HCT116 (cell line): ENCODE measurements at regions not wholly inside any gene's neighbourhood (a gene's known extent, or its start where the extent isn't known, plus 50 kb on each side); places are given as distances from the start of the nearest gene placed in this dataset.

ENCODE experiments used
- ATAC-seq: fragments of 200-7000 bp; cut with Tn5 transposase; 2 replicates; pipeline ENCODE4 v1.9.1; 2020; ENCODE audit warnings: mild to moderate bottlenecking, moderate library complexity
- BruUV-seq: library from RNA; stranded (reverse); fragments of 400-500 nt; replicated peaks from 2 replicates; lab custom pipeline; 2021; lab: Mats Ljungman, UMichigan
- CTCF ChIA-PET: fragments of 300-600 bp; sonication (Branson Sonifier 250); formaldehyde crosslinking; loops from one replicate; lab custom pipeline; 2021; ENCODE audit warnings: antibody characterized with exemption; lab: Charles Lee
- POLR2A ChIA-PET: fragments of 300-600, 350-600 bp; sonication (Branson Sonifier 250); formaldehyde crosslinking; loops from one replicate; lab custom pipeline; 2021; ENCODE audit warnings: antibody characterized with exemption; lab: Charles Lee
- RAD21 ChIA-PET, 2 experiments: fragments of 300-600 bp; sonication (Branson Sonifier 250); formaldehyde crosslinking; loops; one replicate each; lab custom pipeline; 2023; ENCODE audit warnings: low total read pairs in 2 of 2; ENCODE audit not compliant: uncharacterized antibody in 2 of 2, unreplicated experiment in 2 of 2, low non-redundant PET in 1 of 2; lab: Charles Lee
- DNase-seq: peaks from one replicate; pipeline ENCODE4 v3.0.0-alpha.2; 2010; ENCODE audit warnings: low read depth, low spot score
- H2AFZ ChIP-seq: fragments of 200-600 bp; shearing (Covaris generic), sonication (generic); 2 replicates; pipeline ENCODE4 v1.6.1; 2017; ENCODE audit warnings: low read depth, mixed run types, mixed read lengths, antibody characterized with exemption, low read length; ENCODE audit not compliant: poor library complexity, severe bottlenecking
- H3K27ac ChIP-seq: 2 replicates; pipeline ENCODE4 v1.5.1; 2012; ENCODE audit warnings: low read depth, low read length
- H3K27me3 ChIP-seq: fragments of 200-600 bp; sonication (generic); 2 replicates; pipeline ENCODE4 v1.6.1; 2016; ENCODE audit warnings: mixed run types, low read length, mixed read lengths; ENCODE audit not compliant: insufficient read depth
- H3K36me3 ChIP-seq, 2 experiments: fragments of 200-500 bp in 1 of 2; fragments of 200-600 bp in 1 of 2; sonication (Bioruptor generic) in 1 of 2; sonication (generic) in 1 of 2; 2 replicates each; pipeline versions ENCODE4 v1.5.1 to v1.6.1; 2014 to 2016; ENCODE audit warnings: low read length in 2 of 2, inconsistent platforms in 1 of 2, mixed read lengths in 1 of 2, mixed run types in 1 of 2; ENCODE audit not compliant: insufficient read depth in 2 of 2, control insufficient read depth in 1 of 2
- H3K4me1 ChIP-seq, 2 experiments: fragments of 200-600 bp in 1 of 2; sonication (generic) in 1 of 2; 2 replicates each; pipeline versions ENCODE4 v1.5.1 to v1.6.1; 2012 to 2017; ENCODE audit warnings: low read length in 2 of 2, inconsistent platforms in 1 of 2, mild to moderate bottlenecking in 1 of 2, mixed read lengths in 1 of 2, mixed run types in 1 of 2, moderate library complexity in 1 of 2; ENCODE audit not compliant: insufficient read depth in 2 of 2, control insufficient read depth in 1 of 2
- H3K4me2 ChIP-seq: fragments of 200-600 bp; sonication (generic); 2 replicates; pipeline ENCODE4 v1.6.1; 2017; ENCODE audit warnings: mixed run types, low read length, mixed read lengths
- H3K4me3 ChIP-seq, 2 experiments: fragments of 200-600 bp in 1 of 2; sonication (generic) in 1 of 2; replicated peaks in 1 of 2; 2 replicates each; pipeline ENCODE4 v1.5.1; 2011 to 2016; ENCODE audit warnings: low read length in 2 of 2, control low read depth in 1 of 2, low read depth in 1 of 2, mild to moderate bottlenecking in 1 of 2, mixed read lengths in 1 of 2, mixed run types in 1 of 2
- H3K79me2 ChIP-seq: fragments of 200-600 bp; sonication (generic); 2 replicates; pipeline ENCODE4 v1.6.1; 2017; ENCODE audit warnings: mild to moderate bottlenecking, mixed run types, low read length, moderate library complexity, mixed read lengths; ENCODE audit not compliant: insufficient read depth
- H3K9ac ChIP-seq: fragments of 200-600 bp; sonication (generic); 2 replicates; pipeline ENCODE4 v1.6.1; 2016; ENCODE audit warnings: low read length, mixed read lengths
- H3K9me2 ChIP-seq: fragments of 200-600 bp; sonication (generic), shearing (Covaris generic); 2 replicates; pipeline ENCODE4 v1.6.1; 2017; ENCODE audit warnings: mixed run types, mild to moderate bottlenecking, moderate library complexity; ENCODE audit not compliant: insufficient read depth
- H3K9me3 ChIP-seq, 2 experiments: fragments of 200-500 bp in 1 of 2; fragments of 200-600 bp in 1 of 2; sonication (Bioruptor generic) in 1 of 2; sonication (generic) in 1 of 2; 2 replicates each; pipeline ENCODE4 v1.6.1; 2014 to 2017; ENCODE audit warnings: low read length in 2 of 2, mixed read lengths in 2 of 2, inconsistent platforms in 1 of 2, low read depth in 1 of 2, mild to moderate bottlenecking in 1 of 2, mixed run types in 1 of 2, moderate library complexity in 1 of 2; ENCODE audit not compliant: control insufficient read depth in 1 of 2, insufficient read depth in 1 of 2
- H4K20me1 ChIP-seq: fragments of 200-600 bp; sonication (generic), shearing (Covaris generic); 2 replicates; pipeline ENCODE4 v1.6.1; 2017; ENCODE audit warnings: mixed run types, mild to moderate bottlenecking, moderate library complexity; ENCODE audit not compliant: insufficient read depth
- ATF3 ChIP-seq: IDR thresholded peaks from 2 replicates; pipeline ENCODE4 v1.6.1; 2012
- CBX3 ChIP-seq: IDR thresholded peaks from 2 replicates; pipeline ENCODE4 v1.6.1; 2012; ENCODE audit warnings: low read depth
- CEBPB ChIP-seq: IDR thresholded peaks from 2 replicates; pipeline ENCODE4 v1.6.1; 2012; ENCODE audit warnings: low read depth
- CTCF ChIP-seq, 3 experiments: fragments of 200-600 bp in 1 of 3; sonication (generic) in 1 of 3; IDR thresholded peaks in 2 of 3; conservative IDR thresholded peaks in 1 of 3; 2 replicates each; pipeline ENCODE4 v1.5.1; 2012 to 2017; ENCODE audit warnings: low read depth in 2 of 3, low read length in 2 of 3, antibody characterized with exemption in 1 of 3, borderline replicate concordance in 1 of 3, control low read depth in 1 of 3, mild to moderate bottlenecking in 1 of 3, mixed read lengths in 1 of 3, mixed run types in 1 of 3, moderate library complexity in 1 of 3; ENCODE audit not compliant: insufficient read depth in 1 of 3
- EGR1 ChIP-seq: IDR thresholded peaks from 2 replicates; pipeline ENCODE4 v1.6.1; 2012; ENCODE audit warnings: low read depth
- ELF1 ChIP-seq: IDR thresholded peaks from 2 replicates; pipeline ENCODE4 v1.6.1; 2012; ENCODE audit warnings: low read depth, borderline replicate concordance
- EZH2 ChIP-seq: fragments of 200-600 bp; sonication (generic); IDR thresholded peaks from 2 replicates; pipeline ENCODE4 v1.6.1; 2017; ENCODE audit warnings: antibody characterized with exemption, mixed run types
- EZH2phosphoT487 ChIP-seq: fragments of 200-600 bp; IDR thresholded peaks from 2 replicates; pipeline ENCODE4 v1.6.1; 2018; ENCODE audit warnings: antibody characterized with exemption, borderline replicate concordance
- FOSL1 ChIP-seq: IDR thresholded peaks from 2 replicates; pipeline ENCODE4 v1.6.1; 2012; ENCODE audit warnings: low read depth
- MAX ChIP-seq: IDR thresholded peaks from 2 replicates; pipeline ENCODE4 v1.6.1; 2012
- POLR2A ChIP-seq: IDR thresholded peaks from 2 replicates; pipeline ENCODE4 v1.7.0; 2011; ENCODE audit warnings: borderline replicate concordance; ENCODE audit not compliant: insufficient read depth, insufficient read length; ENCODE audit errors: extremely low read depth
- POLR2AphosphoS5 ChIP-seq: IDR thresholded peaks from 2 replicates; pipeline ENCODE4 v1.6.1; 2011; ENCODE audit warnings: mild to moderate bottlenecking, low read depth, low read length, moderate library complexity
- RAD21 ChIP-seq: IDR thresholded peaks from 2 replicates; pipeline ENCODE4 v1.6.1; 2012; ENCODE audit warnings: low read depth, mild to moderate bottlenecking
- REST ChIP-seq: IDR thresholded peaks from 2 replicates; pipeline ENCODE4 v1.6.1; 2012; ENCODE audit warnings: low read depth
- SP1 ChIP-seq: IDR thresholded peaks from 2 replicates; pipeline ENCODE4 v1.6.1; 2012; ENCODE audit warnings: low read depth
- SRF ChIP-seq: IDR thresholded peaks from 2 replicates; pipeline ENCODE4 v1.6.1; 2012; ENCODE audit warnings: low read depth
- TCF7L2 ChIP-seq: IDR thresholded peaks from 2 replicates; pipeline ENCODE4 v1.7.0; 2011; ENCODE audit warnings: borderline replicate concordance, inconsistent platforms; ENCODE audit not compliant: insufficient read depth, insufficient read length; ENCODE audit errors: extremely low read depth
- YY1 ChIP-seq: IDR thresholded peaks from 2 replicates; pipeline ENCODE4 v1.6.1; 2011; ENCODE audit warnings: low read length, low read depth, moderate library complexity, mild to moderate bottlenecking; ENCODE audit not compliant: insufficient replicate concordance; ENCODE audit errors: extremely low read depth
- ZFX ChIP-seq: fragments of 450-650 bp; IDR thresholded peaks from 2 replicates; pipeline ENCODE4 v1.6.1; 2017
- ZNF274 ChIP-seq: fragments of 200-500 bp; sonication (Bioruptor generic); IDR thresholded peaks from 2 replicates; pipeline ENCODE4 v1.6.1; 2014; ENCODE audit warnings: mild to moderate bottlenecking, low read depth, low read length, inconsistent platforms
- intact Hi-C: fragments of 100-400 bp; cut with micrococcal nuclease; formaldehyde crosslinking; loops from 2 replicates; pipeline ENCODE4 v1.10.0; 2022

GRCh38 chr5:125699860-125700259 lies 723.3 kb upstream of the GRAMD2B start (continued):
- TF ChIP-seq YY1 (no peak), CTCF (IDR thresholded peaks at IDR 0.05 in 2 of 3, conservative IDR thresholded peaks at IDR 0.05 in 1 of 3; ENCODE audit: borderline replicate concordance in 1 of 3, insufficient read depth in 1 of 3, low read depth in 2 of 3, low read length in 2 of 3) (no peak), EGR1 (no peak), CBX3 (no peak), EZH2phosphoT487 (no peak), CEBPB (no peak)

- Histone ChIP-seq H3K9ac (no peak overlapping the region), H3K4me2 (no peak overlapping the region), H3K27ac (no peak overlapping the region), H2AFZ (no peak overlapping the region), H3K4me3 (no peak overlapping the region), H3K36me3 (no peaks in the 10 kb centered on the region), H3K79me2 (no peaks in the 10 kb centered on the region), H3K9me2 (no peaks in the 10 kb centered on the region), H3K9me3 (no peaks in the 10 kb centered on the region), H3K27me3 (no peaks in the 10 kb centered on the region), H4K20me1 (no peaks in the 10 kb centered on the region), H3K4me1 (no peaks in the 10 kb centered on the region)
- DNase-seq (no peak), ATAC-seq (no peak)
- RAD21 ChIA-PET, result no interaction called here
- BruUV-seq, result no TSS peak
- CTCF ChIA-PET, result no interaction called here
- intact Hi-C loops, result no loop called here
- POLR2A ChIA-PET, result no interaction called here
- TF ChIP-seq RAD21 (no peak), ATF3 (no peak), EGR1 (no peak), SRF (no peak), FOSL1 (no peak), EZH2 (no peak), EZH2phosphoT487 (no peak), POLR2AphosphoS5 (no peak), MAX (no peak), SP1 (no peak), TCF7L2 (no peak), POLR2A (no peak), ZFX (no peak), REST (no peak), YY1 (no peak), ELF1 (no peak), CBX3 (no peak), ZNF274 (no peak)
Observed at GRCh38 chr5:125700380-125700861, 722.8 kb upstream of the GRAMD2B start.
